Gastrocnemius medialis (tissue), 4 donors: ENCODE measurements at regions not wholly inside any gene's neighbourhood (a gene's known extent, or its start where the extent isn't known, plus 50 kb on each side); places are given as distances from the start of the nearest gene placed in this dataset.

Experiments used
- ATAC-seq, 2 donors: fragments of 150-250 bp; one replicate each; pipeline ENCODE4 v1.9.1; 2016
- DNase-seq, 2 donors: peaks; one replicate each; pipeline ENCODE4 v3.0.0-alpha.2; 2019
- H3K27ac ChIP-seq, 4 donors: fragments of 200-600 bp; sonication (generic); 1 replicate in 1 of 4; 2 replicates in 3 of 4; pipeline ENCODE4 v1.5.1; 2016 to 2018; ENCODE audit warnings: mild to moderate bottlenecking in 2 of 4, moderate library complexity in 1 of 4
- H3K27me3 ChIP-seq, 3 donors: fragments of 200-600 bp; sonication (generic) in 2 of 3; 1 replicate in 1 of 3; 2 replicates in 2 of 3; pipeline versions ENCODE4 v1.5.1 to v1.6.0; 2016 to 2019; ENCODE audit warnings: mild to moderate bottlenecking in 1 of 3, moderate library complexity in 1 of 3
- H3K36me3 ChIP-seq, 2 donors: fragments of 200-600 bp; sonication (generic) in 1 of 2; one replicate each; pipeline ENCODE4 v1.5.1; 2017 to 2018
- H3K4me1 ChIP-seq, 2 donors: fragments of 200-600 bp; sonication (generic) in 1 of 2; one replicate each; pipeline ENCODE4 v1.5.1; 2016 to 2017; ENCODE audit warnings: mild to moderate bottlenecking in 2 of 2
- H3K4me3 ChIP-seq, 4 donors: fragments of 200-600 bp; sonication (generic) in 3 of 4; 1 replicate in 1 of 4; 2 replicates in 3 of 4; pipeline ENCODE4 v1.5.1; 2016 to 2019; ENCODE audit warnings: mild to moderate bottlenecking in 2 of 4
- H3K9me3 ChIP-seq, 3 donors: fragments of 200-600 bp; sonication (generic) in 2 of 3; 1 replicate in 1 of 3; 2 replicates in 2 of 3; pipeline ENCODE4 v1.5.1; 2016 to 2019
- POLR2A ChIP-seq, 2 donors: fragments of 450-650 bp; IDR thresholded peaks; one replicate each; pipeline ENCODE4 v1.6.1; 2017; ENCODE audit warnings: antibody characterized with exemption in 2 of 2, mild to moderate bottlenecking in 2 of 2, moderate library complexity in 2 of 2
- in situ Hi-C, 4 donors: fragments of 200-750 bp; cut with MboI; loops; one replicate each; pipeline versions ENCODE4 v1.15.0 to v1.8.0; 2017; ENCODE audit warnings: low sequenced_read_pairs in 4 of 4
- intact Hi-C: fragments of 100-400 bp; cut with DNase I; formaldehyde crosslinking; loops from one replicate; pipeline ENCODE4 v1.15.1; 2023; ENCODE audit warnings: low total_unique reads
- TF ChIP-seq, protein P1 (sequence below), 5 experiments: fragments of 450-650 bp in 3 of 5; fragments of 200-600 bp in 2 of 5; sonication (generic) in 2 of 5; IDR thresholded peaks in 4 of 5; conservative IDR thresholded peaks in 1 of 5; 1 replicate in 4 of 5; 2 replicates in 1 of 5; pipeline ENCODE4 v1.5.1; 2016 to 2019; ENCODE audit warnings: antibody characterized with exemption in 5 of 5, mild to moderate bottlenecking in 3 of 5, moderate library complexity in 3 of 5

DNA sequence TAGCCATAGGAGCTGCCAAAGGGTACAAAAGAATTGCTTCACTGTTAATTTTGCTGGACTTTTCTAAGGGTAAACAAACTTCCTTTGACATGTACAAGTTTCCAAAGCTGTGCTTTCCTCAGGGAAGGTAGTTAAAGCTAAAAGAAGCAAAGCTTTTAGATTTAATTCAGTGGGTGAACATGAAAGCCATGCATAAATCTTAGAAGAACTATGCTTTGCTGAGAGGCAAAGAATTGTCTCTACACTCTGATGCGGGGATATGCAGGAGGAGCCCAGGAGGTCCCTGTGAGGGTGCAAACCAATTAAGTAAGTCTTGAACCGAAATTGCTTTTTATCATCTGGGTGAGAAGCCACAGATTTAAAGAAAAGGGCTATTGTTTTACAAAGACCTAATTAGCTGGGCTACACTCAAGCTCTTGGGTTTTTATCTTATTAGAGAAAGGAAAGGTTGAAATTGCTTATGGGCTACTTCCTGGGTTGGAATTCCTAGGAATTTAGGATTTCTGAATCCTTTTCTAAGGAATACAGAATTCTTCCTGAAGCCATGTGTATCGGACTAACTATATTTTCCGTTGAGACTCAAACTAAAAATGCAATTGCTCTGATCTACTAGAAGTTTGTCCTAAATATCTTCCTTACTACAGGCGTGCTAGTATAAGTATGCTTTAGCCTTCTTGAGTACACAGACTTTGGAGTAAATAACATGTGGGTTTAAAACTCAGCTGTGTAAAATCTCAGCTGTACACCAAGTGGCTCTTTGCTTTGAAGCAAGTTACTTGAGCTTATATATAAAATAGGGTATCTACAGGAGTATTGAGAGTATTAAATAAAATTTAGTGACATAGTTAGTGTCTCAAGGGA lies 188.4 kb upstream of the ANK2 start:
- H3K9me3 ChIP-seq = no peaks in the 10 kb centered on the region
- in situ Hi-C loops (no loop called here), intact Hi-C loops (no loop called here)
- no peak overlapping the region for H3K4me3 ChIP-seq
- DNase-seq = no peak
- H3K27me3 ChIP-seq = no peaks in the 10 kb centered on the region
- H3K27ac ChIP-seq = no peak overlapping the region
- ATAC-seq = no peak
- H3K4me1 ChIP-seq = peaks cover 7 to 21% of the 10 kb centered on the region in 2 donors
- no peak for TF ChIP-seq POLR2A (IDR thresholded peaks at IDR 0.05)
- TF ChIP-seq, protein P1, sequence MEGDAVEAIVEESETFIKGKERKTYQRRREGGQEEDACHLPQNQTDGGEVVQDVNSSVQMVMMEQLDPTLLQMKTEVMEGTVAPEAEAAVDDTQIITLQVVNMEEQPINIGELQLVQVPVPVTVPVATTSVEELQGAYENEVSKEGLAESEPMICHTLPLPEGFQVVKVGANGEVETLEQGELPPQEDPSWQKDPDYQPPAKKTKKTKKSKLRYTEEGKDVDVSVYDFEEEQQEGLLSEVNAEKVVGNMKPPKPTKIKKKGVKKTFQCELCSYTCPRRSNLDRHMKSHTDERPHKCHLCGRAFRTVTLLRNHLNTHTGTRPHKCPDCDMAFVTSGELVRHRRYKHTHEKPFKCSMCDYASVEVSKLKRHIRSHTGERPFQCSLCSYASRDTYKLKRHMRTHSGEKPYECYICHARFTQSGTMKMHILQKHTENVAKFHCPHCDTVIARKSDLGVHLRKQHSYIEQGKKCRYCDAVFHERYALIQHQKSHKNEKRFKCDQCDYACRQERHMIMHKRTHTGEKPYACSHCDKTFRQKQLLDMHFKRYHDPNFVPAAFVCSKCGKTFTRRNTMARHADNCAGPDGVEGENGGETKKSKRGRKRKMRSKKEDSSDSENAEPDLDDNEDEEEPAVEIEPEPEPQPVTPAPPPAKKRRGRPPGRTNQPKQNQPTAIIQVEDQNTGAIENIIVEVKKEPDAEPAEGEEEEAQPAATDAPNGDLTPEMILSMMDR (IDR thresholded peaks at IDR 0.05 in 4 of 5, conservative IDR thresholded peaks at IDR 0.05 in 1 of 5) = no peak
- H3K36me3 ChIP-seq = no peaks in the 10 kb centered on the region

DNA sequence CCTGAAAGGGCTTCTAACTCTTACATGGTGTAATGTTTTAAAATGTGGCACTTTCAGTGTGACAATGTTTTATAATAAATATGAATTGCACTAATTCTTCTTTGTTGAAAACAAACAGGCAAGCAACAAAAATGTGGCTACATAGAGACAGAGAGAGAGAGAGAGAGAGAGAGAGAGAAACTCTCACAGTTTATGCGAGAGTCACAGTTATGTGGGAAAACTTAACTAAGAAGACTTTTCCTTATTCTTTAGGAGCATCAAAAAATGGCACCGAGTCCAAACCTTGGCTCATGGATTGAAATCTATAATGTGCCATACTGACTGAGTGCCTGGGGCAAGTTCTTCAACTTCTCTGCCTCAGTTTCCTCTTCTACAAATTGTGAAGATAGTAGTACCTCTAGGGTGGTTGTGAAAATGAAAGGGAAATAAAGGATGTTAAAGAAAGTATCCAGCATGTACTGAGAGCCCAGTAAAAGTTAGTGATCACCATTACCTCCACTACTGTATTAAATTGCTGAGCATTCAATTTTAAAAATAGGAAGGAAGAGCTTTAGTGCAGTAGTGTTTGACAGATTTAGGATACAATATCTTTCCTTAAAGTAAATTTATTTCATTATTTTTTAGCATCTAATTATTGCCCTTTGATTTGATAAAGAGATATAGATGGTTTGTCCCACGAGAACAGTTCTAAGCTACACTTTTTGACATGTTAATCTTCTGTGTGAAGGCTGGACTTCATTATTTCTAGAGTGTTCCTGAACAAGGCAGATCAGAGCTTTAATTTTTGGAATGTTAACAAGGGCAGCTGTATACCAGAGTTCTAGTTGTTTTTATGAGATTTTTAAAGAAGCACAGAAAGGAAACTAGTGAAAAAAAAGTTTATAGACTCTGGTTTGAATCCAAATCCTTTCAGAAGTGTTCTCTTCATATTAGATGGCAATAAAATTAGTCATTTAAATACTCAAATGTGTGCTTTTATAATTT lies 187.5 kb upstream of the ANK2 start:
- TF ChIP-seq POLR2A (IDR thresholded peaks at IDR 0.05) = no peak
- TF ChIP-seq, protein P1 (IDR thresholded peaks at IDR 0.05 in 4 of 5, conservative IDR thresholded peaks at IDR 0.05 in 1 of 5) = no peak
- no peak overlapping the region for H3K27ac ChIP-seq
- H3K9me3 ChIP-seq = no peaks in the 10 kb centered on the region
- ATAC-seq = no peak
- H3K36me3 ChIP-seq = no peaks in the 10 kb centered on the region
- H3K27me3 ChIP-seq = no peaks in the 10 kb centered on the region
- H3K4me1 ChIP-seq = peaks cover 7 to 21% of the 10 kb centered on the region in 2 donors
- H3K4me3 ChIP-seq = no peak overlapping the region
- no peak for DNase-seq
- intact Hi-C loops (no loop called here), in situ Hi-C loops (no loop called here)

DNA sequence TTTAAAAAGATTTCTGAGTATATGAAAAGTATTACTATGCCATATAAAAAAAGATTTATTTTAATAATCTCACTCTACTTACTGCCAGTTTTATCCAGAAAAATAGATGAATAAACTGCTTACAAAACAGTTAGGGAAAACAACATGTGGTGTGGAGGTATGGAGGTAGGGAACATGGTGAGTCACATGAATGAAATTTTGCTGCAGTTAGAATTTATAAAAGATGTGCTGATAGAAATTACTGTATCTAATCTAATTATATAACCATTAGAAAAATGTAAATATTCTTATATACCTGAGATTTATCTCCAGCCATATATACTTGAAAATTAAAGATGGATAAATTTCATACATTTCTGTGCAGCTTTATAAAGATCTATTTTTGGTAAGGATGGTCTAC lies 184.0 kb upstream of the ANK2 start:
- TF ChIP-seq, protein P1 (IDR thresholded peaks at IDR 0.05 in 4 of 5, conservative IDR thresholded peaks at IDR 0.05 in 1 of 5) = no peak
- no peak for TF ChIP-seq POLR2A (IDR thresholded peaks at IDR 0.05)
- peaks cover 7 to 8% of the 10 kb centered on the region in 2 donors for H3K4me1 ChIP-seq
- in situ Hi-C loops = no loop called here
- H3K9me3 ChIP-seq = no peaks in the 10 kb centered on the region
- H3K27me3 ChIP-seq = no peaks in the 10 kb centered on the region
- DNase-seq = no peak
- H3K36me3 ChIP-seq = no peaks in the 10 kb centered on the region
- intact Hi-C loops = no loop called here
- no peak overlapping the region for H3K27ac ChIP-seq
- ATAC-seq = no peak
- no peak overlapping the region for H3K4me3 ChIP-seq

DNA sequence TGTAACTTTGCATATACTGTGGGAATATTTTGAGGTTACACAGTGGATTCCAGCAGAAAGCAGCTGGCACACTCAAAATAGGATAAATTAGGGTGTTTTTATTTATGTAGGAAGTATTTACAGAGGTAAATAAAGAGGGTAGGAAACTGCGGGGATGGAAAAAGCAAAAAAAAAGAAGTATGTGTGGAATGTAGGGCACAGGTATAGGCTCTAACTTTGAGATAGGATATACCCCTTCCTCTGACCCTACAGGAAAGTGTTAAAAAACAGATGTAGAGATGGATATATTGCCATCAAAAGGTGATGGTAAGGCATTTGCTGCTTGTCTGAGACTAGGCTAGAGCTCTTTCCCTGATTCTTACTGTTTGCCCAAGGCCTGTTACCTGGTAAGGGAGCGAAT lies 173.1 kb upstream of the ANK2 start:
- in situ Hi-C loops = no loop called here
- TF ChIP-seq POLR2A (IDR thresholded peaks at IDR 0.05) = no peak
- TF ChIP-seq, protein P1 (IDR thresholded peaks at IDR 0.05 in 4 of 5, conservative IDR thresholded peaks at IDR 0.05 in 1 of 5) = no peak
- no peaks in the 10 kb centered on the region for H3K36me3 ChIP-seq
- H3K27ac ChIP-seq = no peak overlapping the region
- intact Hi-C loops = no loop called here
- ATAC-seq (no peak), DNase-seq (no peak)
- no peak overlapping the region for H3K4me3 ChIP-seq
- no peaks in the 10 kb centered on the region for H3K9me3 ChIP-seq
- H3K4me1 ChIP-seq = no peaks in the 10 kb centered on the region
- H3K27me3 ChIP-seq = no peaks in the 10 kb centered on the region
